CD4-positive, CD25-positive, alpha-beta regulatory T cell (primary cell): ENCODE measurements at regions not wholly inside any gene's neighbourhood (a gene's known extent, or its start where the extent isn't known, plus 50 kb on each side); places are given as distances from the start of the nearest gene placed in this dataset.

Experiments used
- ATAC-seq, 2 donors: fragments of 150-1000 bp; cut with Tn5 transposase; one replicate each; pipeline ENCODE4 v1.10.0; 2021; ENCODE audit warnings: low read depth in 2 of 2, moderate number of reproducible peaks in 2 of 2, moderate library complexity in 1 of 2
- DNase-seq, 3 donors: peaks; one replicate each; pipeline versions ENCODE4 v3.0.0 to v3.0.0-alpha.2; 2012 to 2022; ENCODE audit warnings: mixed read lengths in 1 of 3
- H3K27ac ChIP-seq: one replicate; pipeline ENCODE4 v1.7.0; 2013; ENCODE audit warnings: mild to moderate bottlenecking, low read length; ENCODE audit not compliant: insufficient read depth, poor library complexity, severe bottlenecking
- H3K27me3 ChIP-seq: one replicate; pipeline ENCODE4 v1.7.0; 2013; ENCODE audit warnings: low read length; ENCODE audit not compliant: control insufficient read depth, insufficient read depth
- H3K36me3 ChIP-seq: one replicate; pipeline ENCODE4 v1.7.0; 2013; ENCODE audit warnings: mild to moderate bottlenecking, low read length, moderate library complexity; ENCODE audit not compliant: control insufficient read depth, insufficient read depth
- H3K4me1 ChIP-seq: 2 replicates; pipeline ENCODE4 v1.7.0; 2013; ENCODE audit warnings: mild to moderate bottlenecking, low read length; ENCODE audit not compliant: insufficient read depth, control insufficient read depth, poor library complexity, severe bottlenecking
- H3K4me3 ChIP-seq: one replicate; pipeline ENCODE4 v1.7.0; 2013; ENCODE audit warnings: low read depth, mild to moderate bottlenecking, low read length, moderate library complexity
- H3K9me3 ChIP-seq, 2 experiments: 1 replicate in 1 of 2; 2 replicates in 1 of 2; pipeline ENCODE4 v1.7.0; 2013; ENCODE audit warnings: low read length in 2 of 2, mild to moderate bottlenecking in 1 of 2, moderate library complexity in 1 of 2; ENCODE audit not compliant: control insufficient read depth in 2 of 2
- H3K27ac Mint-ChIP-seq, 3 donors: one replicate each; pipeline ENCODE4 v1.8.0; 2020 to 2022; ENCODE audit warnings: mild to moderate bottlenecking in 3 of 3, mixed read lengths in 3 of 3, moderate library complexity in 2 of 3
- H3K27me3 Mint-ChIP-seq: one replicate; pipeline ENCODE4 v1.8.0; 2022; ENCODE audit warnings: mild to moderate bottlenecking, mixed read lengths
- H3K36me3 Mint-ChIP-seq: one replicate; pipeline ENCODE4 v1.8.0; 2020; ENCODE audit warnings: mixed read lengths
- H3K4me1 Mint-ChIP-seq, 4 donors: one replicate each; pipeline ENCODE4 v1.8.0; 2020 to 2022; ENCODE audit warnings: mixed read lengths in 4 of 4, mild to moderate bottlenecking in 1 of 4
- H3K4me3 Mint-ChIP-seq, 4 donors: one replicate each; pipeline ENCODE4 v1.8.0; 2020 to 2022; ENCODE audit warnings: mild to moderate bottlenecking in 4 of 4, mixed read lengths in 4 of 4, moderate library complexity in 3 of 4
- H3K9me3 Mint-ChIP-seq, 7 donors: one replicate each; pipeline ENCODE4 v1.8.0; 2020 to 2022; ENCODE audit warnings: mixed read lengths in 7 of 7, mild to moderate bottlenecking in 3 of 7, moderate library complexity in 2 of 7

DNA sequence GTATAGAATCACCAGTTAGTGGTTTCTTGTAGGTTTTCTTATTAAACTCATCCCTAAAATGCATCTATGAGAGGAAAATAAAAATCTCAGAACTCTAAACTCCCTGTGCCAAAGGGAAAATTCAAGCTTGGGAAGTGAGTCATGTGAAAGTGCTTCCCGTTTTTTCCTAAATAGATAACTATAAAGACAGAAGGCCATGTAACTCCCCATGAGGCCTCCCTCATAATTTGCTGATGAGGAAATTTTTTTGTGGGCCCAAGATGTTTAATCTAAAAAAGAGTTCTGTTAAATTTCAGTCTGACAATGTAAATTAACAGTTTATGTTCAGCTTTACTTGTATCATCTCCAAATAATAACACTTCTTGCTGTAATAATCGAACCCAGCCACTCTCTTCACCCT lies 1273.9 kb downstream of the OTOL1 start:
- Histone ChIP-seq H3K4me3 (no peak overlapping the region), H3K27me3 (no peaks in the 10 kb centered on the region), H3K27ac (no peak overlapping the region), H3K9me3 (peaks cover 2 to 9% of the 10 kb centered on the region in 2 experiments), H3K36me3 (no peaks in the 10 kb centered on the region), H3K4me1 (no peaks in the 10 kb centered on the region)
- ATAC-seq = no peak
- Mint-ChIP-seq H3K36me3 (no peaks in the 10 kb centered on the region), H3K9me3 (peaks cover 0 to 7% (median 5%) of the 10 kb centered on the region in 7 donors), H3K27me3 (no peaks in the 10 kb centered on the region), H3K27ac (no peak overlapping the region), H3K4me1 (no peaks in the 10 kb centered on the region), H3K4me3 (no peak overlapping the region)
- no peak for DNase-seq

DNA sequence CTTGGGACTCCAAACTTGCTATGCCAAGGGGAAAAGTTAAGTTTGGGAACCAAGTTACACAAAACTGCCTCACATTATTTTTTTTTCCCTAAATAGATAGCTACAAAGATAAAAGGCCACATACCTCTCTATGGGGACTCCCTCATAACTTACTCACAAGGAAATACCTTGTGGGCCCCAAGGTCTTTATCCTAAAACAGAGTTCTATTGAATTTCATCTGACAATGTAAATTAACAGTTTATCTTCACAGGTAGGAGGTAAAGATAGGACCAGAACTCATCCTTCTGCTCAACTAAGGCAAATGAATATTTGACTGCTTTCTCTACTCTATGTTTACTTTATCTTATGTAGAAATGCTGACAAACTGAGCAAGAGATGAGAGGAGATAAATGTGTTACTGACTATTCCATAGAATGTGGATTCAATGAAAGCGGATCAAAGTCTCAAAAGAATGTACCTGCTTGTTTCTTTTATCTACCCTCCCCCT lies 1278.0 kb downstream of the OTOL1 start:
- no peaks in the 10 kb centered on the region for H3K36me3 ChIP-seq
- ATAC-seq (no peak), DNase-seq (no peak)
- no peak overlapping the region for H3K4me3 Mint-ChIP-seq
- no peaks in the 10 kb centered on the region for H3K4me1 Mint-ChIP-seq
- H3K27me3 ChIP-seq = no peaks in the 10 kb centered on the region
- no peak overlapping the region for H3K27ac Mint-ChIP-seq
- peaks cover 2 to 9% of the 10 kb centered on the region in 2 experiments for H3K9me3 ChIP-seq
- no peak overlapping the region for H3K27ac ChIP-seq
- no peak overlapping the region for H3K4me3 ChIP-seq
- no peaks in the 10 kb centered on the region for H3K36me3 Mint-ChIP-seq
- H3K27me3 Mint-ChIP-seq = no peaks in the 10 kb centered on the region
- peaks cover 1 to 9% (median 4%) of the 10 kb centered on the region in 7 donors for H3K9me3 Mint-ChIP-seq
- no peaks in the 10 kb centered on the region for H3K4me1 ChIP-seq

DNA sequence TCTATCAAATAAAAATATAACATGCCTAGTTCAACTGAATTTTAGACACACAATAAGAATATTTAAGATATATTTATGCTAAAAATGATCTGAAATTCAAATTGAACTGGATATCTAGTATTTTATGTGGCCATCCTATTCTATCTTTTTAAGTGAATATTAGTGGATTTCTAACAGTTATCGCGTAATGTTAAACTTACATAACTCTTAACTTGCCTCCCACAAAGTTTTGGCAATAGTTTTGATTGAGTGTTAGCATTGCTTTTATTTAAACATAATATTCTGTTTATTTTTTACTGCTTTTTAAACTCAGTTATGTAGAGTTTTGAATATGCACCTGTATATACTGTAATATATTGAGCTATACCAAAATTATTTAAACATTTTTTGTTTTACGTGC lies 1279.5 kb downstream of the OTOL1 start:
- H3K27me3 ChIP-seq = no peaks in the 10 kb centered on the region
- no peaks in the 10 kb centered on the region for H3K36me3 Mint-ChIP-seq
- H3K4me3 Mint-ChIP-seq = no peak overlapping the region
- no peaks in the 10 kb centered on the region for H3K4me1 Mint-ChIP-seq
- H3K27ac Mint-ChIP-seq = no peak overlapping the region
- no peak for ATAC-seq
- DNase-seq = no peak
- H3K9me3 Mint-ChIP-seq = peaks cover 1 to 12% (median 6%) of the 10 kb centered on the region in 7 donors
- H3K4me3 ChIP-seq = no peak overlapping the region
- H3K9me3 ChIP-seq = peaks cover 2 to 9% of the 10 kb centered on the region in 2 experiments
- no peaks in the 10 kb centered on the region for H3K36me3 ChIP-seq
- no peaks in the 10 kb centered on the region for H3K27me3 Mint-ChIP-seq
- H3K27ac ChIP-seq = no peak overlapping the region
- no peaks in the 10 kb centered on the region for H3K4me1 ChIP-seq

DNA sequence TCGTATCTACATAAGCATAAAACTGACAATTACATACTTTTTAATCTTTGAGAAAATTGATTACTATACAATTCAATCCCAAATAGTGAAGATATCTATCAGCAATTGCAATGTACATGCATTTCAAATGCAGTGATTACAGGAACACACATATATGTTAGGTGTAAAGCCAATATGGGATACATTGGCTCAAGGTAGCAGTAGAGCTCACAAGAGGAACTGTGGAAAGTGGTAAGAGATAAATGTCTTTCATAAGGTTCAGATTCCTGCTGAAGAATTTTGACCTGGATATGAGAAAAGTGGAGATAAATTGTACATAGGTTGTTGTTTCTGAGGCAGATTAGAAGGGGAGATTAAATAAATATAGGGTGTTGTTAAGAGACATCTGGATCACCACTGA lies 1280.5 kb downstream of the OTOL1 start:
- no peak for ATAC-seq

DNA sequence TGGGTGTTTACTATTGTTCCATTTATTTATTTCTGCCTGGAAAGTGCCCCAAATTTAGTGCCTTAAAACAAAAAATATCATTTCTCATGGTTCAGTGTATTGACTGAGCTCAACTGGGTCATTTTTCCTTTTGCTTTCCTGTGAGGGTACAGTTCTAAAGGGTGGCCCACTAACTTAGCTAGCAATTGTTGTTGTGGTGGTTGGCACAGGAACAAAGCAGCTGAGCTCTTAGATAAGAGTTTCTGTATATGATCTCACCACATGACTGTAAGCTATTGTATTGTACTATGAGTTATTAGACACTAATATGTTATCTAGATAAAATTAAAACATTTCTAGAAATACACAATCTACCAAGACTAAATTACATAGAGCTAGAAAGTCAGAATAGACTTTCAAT lies 1283.7 kb downstream of the OTOL1 start:
- Mint-ChIP-seq H3K36me3 (no peaks in the 10 kb centered on the region), H3K27me3 (no peaks in the 10 kb centered on the region), H3K4me3 (no peak overlapping the region), H3K4me1 (no peaks in the 10 kb centered on the region), H3K27ac (no peak overlapping the region), H3K9me3 (peaks cover under 1 to 17% (median 4%) of the 10 kb centered on the region in 7 donors)
- H3K27me3 ChIP-seq = no peaks in the 10 kb centered on the region
- no peaks in the 10 kb centered on the region for H3K36me3 ChIP-seq
- H3K4me1 ChIP-seq = no peaks in the 10 kb centered on the region
- H3K9me3 ChIP-seq = no peaks in the 10 kb centered on the region
- DNase-seq (no peak), ATAC-seq (no peak)
- no peak overlapping the region for H3K4me3 ChIP-seq
- H3K27ac ChIP-seq = no peak overlapping the region

More for the DNA sequence above, 1280.5 kb downstream of the OTOL1 start:
- peaks cover 2% of the 10 kb centered on the region in 2 experiments for H3K9me3 ChIP-seq
- Mint-ChIP-seq H3K36me3 (no peaks in the 10 kb centered on the region), H3K9me3 (peaks cover 1 to 11% (median 6%) of the 10 kb centered on the region in 7 donors), H3K27me3 (no peaks in the 10 kb centered on the region), H3K4me1 (no peaks in the 10 kb centered on the region), H3K4me3 (no peak overlapping the region), H3K27ac (no peak overlapping the region)
- H3K36me3 ChIP-seq = no peaks in the 10 kb centered on the region
- H3K4me3 ChIP-seq = no peak overlapping the region
- H3K4me1 ChIP-seq = no peaks in the 10 kb centered on the region
- no peak for DNase-seq
- H3K27ac ChIP-seq = no peak overlapping the region
- H3K27me3 ChIP-seq = no peaks in the 10 kb centered on the region

DNA sequence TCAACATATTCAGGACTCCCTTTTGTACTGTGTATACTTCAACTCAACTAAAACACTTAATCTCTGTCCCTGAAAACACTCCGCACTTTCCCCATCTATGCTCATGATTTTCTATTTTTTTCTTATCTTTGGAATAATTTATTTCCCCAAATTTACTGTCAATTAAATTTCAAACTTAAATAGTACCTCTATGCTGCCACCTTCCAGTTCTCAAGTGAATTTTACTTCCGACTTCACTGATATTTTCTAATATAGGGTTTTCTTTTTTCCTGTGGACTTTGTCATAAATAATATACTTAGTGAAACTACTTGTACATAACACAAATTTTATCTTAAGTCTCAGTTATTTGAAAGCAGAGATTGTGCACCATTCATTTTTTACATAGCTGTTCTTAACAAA lies 1303.3 kb downstream of the OTOL1 start:
- Histone ChIP-seq H3K36me3 (no peaks in the 10 kb centered on the region), H3K4me1 (no peaks in the 10 kb centered on the region)
- ATAC-seq = no peak

DNA sequence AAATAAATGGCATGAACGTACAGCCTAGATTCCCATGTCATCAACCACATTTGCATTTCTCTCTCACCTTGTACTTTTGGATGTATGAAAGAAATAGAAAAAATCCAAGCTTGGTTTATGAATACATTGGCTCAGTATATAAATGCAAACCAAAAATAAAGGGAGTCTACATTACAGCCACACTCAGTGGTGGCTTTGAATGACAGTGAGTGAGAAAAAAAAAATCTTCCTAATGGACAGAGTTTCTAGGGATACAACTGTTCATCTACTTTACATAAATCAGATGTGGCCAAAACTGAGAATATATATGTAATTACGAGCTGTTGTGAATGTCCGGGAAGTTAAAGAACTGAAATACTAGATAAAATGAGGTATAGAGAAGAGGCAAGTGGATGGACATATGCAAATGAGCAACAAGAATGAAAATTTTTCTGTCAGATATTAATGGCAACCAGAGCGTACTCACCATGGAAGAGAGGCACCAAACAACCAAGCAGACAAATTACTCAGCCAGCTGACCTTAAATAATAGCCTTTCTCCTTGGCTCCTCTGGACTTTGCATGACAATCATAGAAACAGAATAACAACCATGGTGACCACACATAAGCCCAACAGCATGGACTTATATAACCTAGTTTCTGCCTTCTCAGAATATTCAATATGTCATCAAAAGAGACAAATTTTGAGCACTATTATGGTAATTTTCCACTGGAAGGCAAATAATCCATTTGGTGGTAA lies 1305.8 kb downstream of the OTOL1 start:
- H3K27ac Mint-ChIP-seq = no peak overlapping the region
- Histone ChIP-seq H3K27ac (no peak overlapping the region), H3K36me3 (no peaks in the 10 kb centered on the region), H3K4me1 (no peaks in the 10 kb centered on the region), H3K4me3 (no peak overlapping the region), H3K27me3 (no peaks in the 10 kb centered on the region), H3K9me3 (peaks cover 0 to 2% of the 10 kb centered on the region in 2 experiments)
- no peak overlapping the region for H3K4me3 Mint-ChIP-seq
- peaks cover 4% of the 10 kb centered on the region for H3K27me3 Mint-ChIP-seq
- peaks cover 0 to 6% (median 0%) of the 10 kb centered on the region in 7 donors for H3K9me3 Mint-ChIP-seq
- DNase-seq = no peak
- no peaks in the 10 kb centered on the region for H3K36me3 Mint-ChIP-seq
- ATAC-seq = no peak
- H3K4me1 Mint-ChIP-seq = no peaks in the 10 kb centered on the region

More for the DNA sequence above, 1303.3 kb downstream of the OTOL1 start:
- Histone ChIP-seq H3K27me3 (no peaks in the 10 kb centered on the region), H3K4me3 (no peak overlapping the region), H3K27ac (no peak overlapping the region), H3K9me3 (peaks cover 0 to 2% of the 10 kb centered on the region in 2 experiments)
- Mint-ChIP-seq H3K4me1 (no peaks in the 10 kb centered on the region), H3K36me3 (no peaks in the 10 kb centered on the region), H3K9me3 (peaks cover 0 to 6% (median 0%) of the 10 kb centered on the region in 7 donors), H3K4me3 (no peak overlapping the region), H3K27ac (no peak overlapping the region), H3K27me3 (peaks cover 4% of the 10 kb centered on the region)
- DNase-seq = no peak

DNA sequence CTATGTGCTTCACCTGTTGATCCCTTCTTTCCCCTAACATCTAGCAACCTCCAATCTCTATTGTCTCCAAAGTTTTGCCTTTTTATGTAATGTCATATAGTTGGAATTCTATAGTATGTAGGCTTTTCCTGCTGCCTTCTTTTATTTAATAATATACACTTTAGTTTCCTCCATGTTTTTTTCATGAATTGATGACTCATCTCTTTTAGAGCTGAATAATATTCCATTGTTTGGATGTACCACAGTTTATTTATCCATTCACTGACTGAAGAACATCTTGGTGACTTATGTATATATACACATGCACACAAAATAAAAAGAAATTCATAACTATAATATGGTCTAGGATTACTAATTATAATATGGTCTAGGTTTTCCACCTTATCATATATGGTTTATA lies 1314.2 kb downstream of the OTOL1 start:
- no peak for DNase-seq
- H3K4me1 Mint-ChIP-seq = no peaks in the 10 kb centered on the region
- Histone ChIP-seq H3K36me3 (no peaks in the 10 kb centered on the region), H3K27ac (no peak overlapping the region), H3K9me3 (peaks cover 0 to 3% of the 10 kb centered on the region in 2 experiments), H3K4me1 (no peaks in the 10 kb centered on the region), H3K4me3 (no peak overlapping the region), H3K27me3 (no peaks in the 10 kb centered on the region)
- ATAC-seq = no peak
- H3K36me3 Mint-ChIP-seq = no peaks in the 10 kb centered on the region
- no peak overlapping the region for H3K27ac Mint-ChIP-seq
- no peaks in the 10 kb centered on the region for H3K27me3 Mint-ChIP-seq
- H3K9me3 Mint-ChIP-seq = peaks cover 0 to 4% (median 0%) of the 10 kb centered on the region in 7 donors
- H3K4me3 Mint-ChIP-seq = no peak overlapping the region
